ENCODE measurements at regions not wholly inside any gene's neighbourhood (a gene's known extent, or its start where the extent isn't known, plus 50 kb on each side); places are given as distances from the start of the nearest gene placed in this dataset.

DNA sequence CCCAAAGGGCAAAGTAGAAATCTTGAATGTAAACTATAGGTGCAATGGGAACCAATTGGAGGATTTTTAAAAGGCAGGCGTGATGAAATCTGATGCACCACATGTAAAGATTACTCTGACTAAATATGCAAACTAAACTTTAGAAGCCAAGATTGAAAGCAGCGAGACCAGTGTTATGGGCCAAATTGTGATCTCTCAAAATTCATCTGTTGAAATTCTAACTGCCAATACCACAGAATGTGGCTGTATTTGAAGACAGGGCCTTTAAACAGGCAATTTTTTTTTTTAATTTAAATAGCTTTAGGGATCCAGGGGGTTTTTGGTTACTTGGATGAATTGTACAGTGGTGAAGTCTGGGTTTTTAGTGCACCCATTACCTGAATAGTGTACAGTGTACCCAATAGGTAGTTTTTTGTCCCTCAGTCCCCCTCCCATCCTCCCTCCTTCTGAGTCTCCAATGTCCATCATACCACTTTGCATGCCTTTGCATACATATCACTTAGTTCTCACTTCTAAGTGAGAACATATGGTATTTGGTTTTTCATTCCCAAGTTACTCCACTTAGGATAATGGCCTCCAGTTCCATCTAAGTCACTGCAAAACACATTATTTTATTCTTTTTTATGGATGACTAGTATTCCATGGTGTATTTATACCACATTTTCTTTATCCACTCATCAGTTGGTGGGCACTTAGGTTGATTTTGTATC lies 69.7 kb downstream of the DRD1 start:
- no peak for DNase-seq (ENCODE audit: low spot score)
- no peaks in the 10 kb centered on the region for H3K36me3 Mint-ChIP-seq
- no peaks in the 10 kb centered on the region for H3K27me3 Mint-ChIP-seq (ENCODE audit: low read depth)
- no peak for TF ChIP-seq NFYB (CRISPR knock-in tag; conservative IDR thresholded peaks at IDR 0.05; ENCODE audit: low read depth)
- no peak overlapping the region for H3K27ac Mint-ChIP-seq
- ChIA-PET POLR2A (no interaction called here), CTCF (no interaction called here)
- H3K9me3 Mint-ChIP-seq: peaks cover 13% of the 10 kb centered on the region
- peaks cover 4% of the 10 kb centered on the region for H3K4me1 Mint-ChIP-seq
- ATAC-seq: no peak
- H3K4me3 Mint-ChIP-seq: no peak overlapping the region

DNA sequence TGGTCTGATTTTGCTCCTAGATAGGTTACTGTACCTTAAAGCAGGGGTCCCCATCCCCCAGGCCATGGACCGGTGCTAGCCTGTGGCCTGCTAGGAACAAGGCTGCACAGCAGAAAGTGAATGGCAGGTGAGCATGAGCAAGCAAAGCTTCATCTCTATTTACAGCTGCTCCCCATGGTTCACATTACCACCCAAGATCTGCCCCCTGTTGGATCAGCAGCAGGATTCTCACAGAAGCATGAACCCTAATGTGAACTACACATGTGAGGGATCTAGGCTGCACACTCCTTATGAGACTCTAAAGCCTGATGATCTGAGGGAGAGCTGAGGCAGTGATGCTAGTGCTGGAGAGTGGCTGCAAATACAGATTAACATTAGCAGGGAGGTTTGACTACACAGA lies 78.1 kb downstream of the DRD1 start:
- POLR2A ChIA-PET: no interaction called here
- no peak for TF ChIP-seq RELA (CRISPR knock-in tag; IDR thresholded peaks at IDR 0.05; ENCODE audit: borderline replicate concordance)
- TF ChIP-seq, protein P1, sequence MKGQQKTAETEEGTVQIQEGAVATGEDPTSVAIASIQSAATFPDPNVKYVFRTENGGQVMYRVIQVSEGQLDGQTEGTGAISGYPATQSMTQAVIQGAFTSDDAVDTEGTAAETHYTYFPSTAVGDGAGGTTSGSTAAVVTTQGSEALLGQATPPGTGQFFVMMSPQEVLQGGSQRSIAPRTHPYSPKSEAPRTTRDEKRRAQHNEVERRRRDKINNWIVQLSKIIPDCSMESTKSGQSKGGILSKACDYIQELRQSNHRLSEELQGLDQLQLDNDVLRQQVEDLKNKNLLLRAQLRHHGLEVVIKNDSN (CRISPR knock-in tag; IDR thresholded peaks at IDR 0.05): no peak
- TF ChIP-seq IRF2 (CRISPR knock-in tag; IDR thresholded peaks at IDR 0.05; ENCODE audit: borderline replicate concordance, low read depth): no peak
- TF ChIP-seq SP1 (CRISPR knock-in tag; conservative IDR thresholded peaks at IDR 0.05): no peak
- no peak for TF ChIP-seq CREM (CRISPR knock-in tag; IDR thresholded peaks at IDR 0.05)
- TF ChIP-seq, protein P2, sequence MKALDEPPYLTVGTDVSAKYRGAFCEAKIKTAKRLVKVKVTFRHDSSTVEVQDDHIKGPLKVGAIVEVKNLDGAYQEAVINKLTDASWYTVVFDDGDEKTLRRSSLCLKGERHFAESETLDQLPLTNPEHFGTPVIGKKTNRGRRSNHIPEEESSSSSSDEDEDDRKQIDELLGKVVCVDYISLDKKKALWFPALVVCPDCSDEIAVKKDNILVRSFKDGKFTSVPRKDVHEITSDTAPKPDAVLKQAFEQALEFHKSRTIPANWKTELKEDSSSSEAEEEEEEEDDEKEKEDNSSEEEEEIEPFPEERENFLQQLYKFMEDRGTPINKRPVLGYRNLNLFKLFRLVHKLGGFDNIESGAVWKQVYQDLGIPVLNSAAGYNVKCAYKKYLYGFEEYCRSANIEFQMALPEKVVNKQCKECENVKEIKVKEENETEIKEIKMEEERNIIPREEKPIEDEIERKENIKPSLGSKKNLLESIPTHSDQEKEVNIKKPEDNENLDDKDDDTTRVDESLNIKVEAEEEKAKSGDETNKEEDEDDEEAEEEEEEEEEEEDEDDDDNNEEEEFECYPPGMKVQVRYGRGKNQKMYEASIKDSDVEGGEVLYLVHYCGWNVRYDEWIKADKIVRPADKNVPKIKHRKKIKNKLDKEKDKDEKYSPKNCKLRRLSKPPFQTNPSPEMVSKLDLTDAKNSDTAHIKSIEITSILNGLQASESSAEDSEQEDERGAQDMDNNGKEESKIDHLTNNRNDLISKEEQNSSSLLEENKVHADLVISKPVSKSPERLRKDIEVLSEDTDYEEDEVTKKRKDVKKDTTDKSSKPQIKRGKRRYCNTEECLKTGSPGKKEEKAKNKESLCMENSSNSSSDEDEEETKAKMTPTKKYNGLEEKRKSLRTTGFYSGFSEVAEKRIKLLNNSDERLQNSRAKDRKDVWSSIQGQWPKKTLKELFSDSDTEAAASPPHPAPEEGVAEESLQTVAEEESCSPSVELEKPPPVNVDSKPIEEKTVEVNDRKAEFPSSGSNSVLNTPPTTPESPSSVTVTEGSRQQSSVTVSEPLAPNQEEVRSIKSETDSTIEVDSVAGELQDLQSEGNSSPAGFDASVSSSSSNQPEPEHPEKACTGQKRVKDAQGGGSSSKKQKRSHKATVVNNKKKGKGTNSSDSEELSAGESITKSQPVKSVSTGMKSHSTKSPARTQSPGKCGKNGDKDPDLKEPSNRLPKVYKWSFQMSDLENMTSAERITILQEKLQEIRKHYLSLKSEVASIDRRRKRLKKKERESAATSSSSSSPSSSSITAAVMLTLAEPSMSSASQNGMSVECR (CRISPR knock-in tag; IDR thresholded peaks at IDR 0.05; ENCODE audit: borderline replicate concordance): no peak
- no peak for ATAC-seq
- Mint-ChIP-seq H3K27me3 (ENCODE audit: low read depth) (no peaks in the 10 kb centered on the region; the same call in 1 of the 2 replicates), H3K36me3 (no peaks in the 10 kb centered on the region), H3K27ac (no peak overlapping the region), H3K4me1 (peaks cover 2% of the 10 kb centered on the region), H3K4me3 (no peak overlapping the region), H3K9me3 (no peaks in the 10 kb centered on the region)
- CTCF ChIA-PET: no interaction called here
- no peak for DNase-seq (ENCODE audit: low spot score)

DNA sequence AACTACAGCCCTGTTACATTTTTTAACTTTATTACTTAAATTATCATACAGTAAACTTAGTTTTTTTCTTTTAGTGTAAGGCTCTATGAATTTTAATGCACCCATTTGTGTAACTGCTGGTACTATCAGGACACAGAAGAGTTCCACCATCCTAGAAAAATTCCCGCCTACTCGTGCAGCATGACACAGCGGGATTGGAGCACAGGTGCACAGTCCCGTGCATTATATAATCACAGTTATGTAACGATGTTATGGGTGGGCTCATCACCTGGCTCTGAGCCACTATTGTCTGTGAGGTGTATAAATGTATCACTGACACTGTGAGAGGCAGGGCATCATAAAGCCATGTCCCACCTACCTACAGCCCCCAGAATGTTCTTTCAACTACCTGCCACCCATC lies 80.7 kb downstream of the DRD1 start:
- H3K9me3 Mint-ChIP-seq: no peaks in the 10 kb centered on the region
- no peaks in the 10 kb centered on the region; the same call in 1 of the 2 replicates for H3K27me3 Mint-ChIP-seq (ENCODE audit: low read depth)
- POLR2A ChIA-PET: no interaction called here
- H3K4me3 Mint-ChIP-seq: no peak overlapping the region
- CTCF ChIA-PET: interaction anchor here (1.1 kb wide), 1 partner anchor 13 kb away, joined by 3 read pairs; no protein-coding TSS in a partner anchor
- DNase-seq (ENCODE audit: low spot score) (no peak), ATAC-seq (no peak)
- no peaks in the 10 kb centered on the region for H3K36me3 Mint-ChIP-seq
- H3K4me1 Mint-ChIP-seq: peaks cover 2% of the 10 kb centered on the region
- TF ChIP-seq NFATC4 (CRISPR knock-in tag; IDR thresholded peaks at IDR 0.05) (no peak), RORB (CRISPR knock-in tag; IDR thresholded peaks at IDR 0.05) (no peak), SOX15 (CRISPR knock-in tag; IDR thresholded peaks at IDR 0.05) (no peak), GTF2I (CRISPR knock-in tag; conservative IDR thresholded peaks at IDR 0.05) (no peak), ZNF219 (CRISPR knock-in tag; IDR thresholded peaks at IDR 0.05; ENCODE audit: borderline replicate concordance) (no peak), ZNF317 (CRISPR knock-in tag; IDR thresholded peaks at IDR 0.05; ENCODE audit: borderline replicate concordance, low read depth) (no peak), KAT7 (CRISPR knock-in tag; IDR thresholded peaks at IDR 0.05; ENCODE audit: borderline replicate concordance) (no peak), ZNF138 (CRISPR knock-in tag; conservative IDR thresholded peaks at IDR 0.05) (no peak), TEAD1 (CRISPR knock-in tag; IDR thresholded peaks at IDR 0.05) (no peak), ZNF671 (CRISPR knock-in tag; IDR thresholded peaks at IDR 0.05) (no peak), ETV6 (CRISPR knock-in tag; IDR thresholded peaks at IDR 0.05) (no peak)
- TF ChIP-seq, protein P3, sequence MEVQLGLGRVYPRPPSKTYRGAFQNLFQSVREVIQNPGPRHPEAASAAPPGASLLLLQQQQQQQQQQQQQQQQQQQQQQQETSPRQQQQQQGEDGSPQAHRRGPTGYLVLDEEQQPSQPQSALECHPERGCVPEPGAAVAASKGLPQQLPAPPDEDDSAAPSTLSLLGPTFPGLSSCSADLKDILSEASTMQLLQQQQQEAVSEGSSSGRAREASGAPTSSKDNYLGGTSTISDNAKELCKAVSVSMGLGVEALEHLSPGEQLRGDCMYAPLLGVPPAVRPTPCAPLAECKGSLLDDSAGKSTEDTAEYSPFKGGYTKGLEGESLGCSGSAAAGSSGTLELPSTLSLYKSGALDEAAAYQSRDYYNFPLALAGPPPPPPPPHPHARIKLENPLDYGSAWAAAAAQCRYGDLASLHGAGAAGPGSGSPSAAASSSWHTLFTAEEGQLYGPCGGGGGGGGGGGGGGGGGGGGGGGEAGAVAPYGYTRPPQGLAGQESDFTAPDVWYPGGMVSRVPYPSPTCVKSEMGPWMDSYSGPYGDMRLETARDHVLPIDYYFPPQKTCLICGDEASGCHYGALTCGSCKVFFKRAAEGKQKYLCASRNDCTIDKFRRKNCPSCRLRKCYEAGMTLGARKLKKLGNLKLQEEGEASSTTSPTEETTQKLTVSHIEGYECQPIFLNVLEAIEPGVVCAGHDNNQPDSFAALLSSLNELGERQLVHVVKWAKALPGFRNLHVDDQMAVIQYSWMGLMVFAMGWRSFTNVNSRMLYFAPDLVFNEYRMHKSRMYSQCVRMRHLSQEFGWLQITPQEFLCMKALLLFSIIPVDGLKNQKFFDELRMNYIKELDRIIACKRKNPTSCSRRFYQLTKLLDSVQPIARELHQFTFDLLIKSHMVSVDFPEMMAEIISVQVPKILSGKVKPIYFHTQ (CRISPR knock-in tag; IDR thresholded peaks at IDR 0.05): no peak
- TF ChIP-seq, protein P4, sequence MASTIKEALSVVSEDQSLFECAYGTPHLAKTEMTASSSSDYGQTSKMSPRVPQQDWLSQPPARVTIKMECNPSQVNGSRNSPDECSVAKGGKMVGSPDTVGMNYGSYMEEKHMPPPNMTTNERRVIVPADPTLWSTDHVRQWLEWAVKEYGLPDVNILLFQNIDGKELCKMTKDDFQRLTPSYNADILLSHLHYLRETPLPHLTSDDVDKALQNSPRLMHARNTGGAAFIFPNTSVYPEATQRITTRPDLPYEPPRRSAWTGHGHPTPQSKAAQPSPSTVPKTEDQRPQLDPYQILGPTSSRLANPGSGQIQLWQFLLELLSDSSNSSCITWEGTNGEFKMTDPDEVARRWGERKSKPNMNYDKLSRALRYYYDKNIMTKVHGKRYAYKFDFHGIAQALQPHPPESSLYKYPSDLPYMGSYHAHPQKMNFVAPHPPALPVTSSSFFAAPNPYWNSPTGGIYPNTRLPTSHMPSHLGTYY (CRISPR knock-in tag; IDR thresholded peaks at IDR 0.05): no peak
- no peak overlapping the region for H3K27ac Mint-ChIP-seq

Data from WTC11 (cell line).